SK-N-SH (cell line): ENCODE measurements at regions not wholly inside any gene's neighbourhood (a gene's known extent, or its start where the extent isn't known, plus 50 kb on each side); places are given as distances from the start of the nearest gene placed in this dataset.

Experiments
- CTCF ChIA-PET: fragments of 300-600, 350-600 bp; formaldehyde crosslinking; extraction: SDS; loops from one replicate; lab custom pipeline; 2021; lab: Yijun Ruan, JAX
- POLR2A ChIA-PET: fragments of 350-600 bp; sonication (Branson Sonifier 250); formaldehyde crosslinking; extraction: SDS; loops from one replicate; lab custom pipeline; 2020; ENCODE audit warnings: antibody characterized with exemption, inconsistent platforms; lab: Yijun Ruan, JAX
- DNase-seq: peaks from one replicate; pipeline ENCODE4 v3.0.0; 2012
- H2AFZ ChIP-seq: fragments of 200-600 bp; sonication (generic); 2 replicates; pipeline ENCODE4 v1.8.1; 2016; ENCODE audit warnings: antibody characterized with exemption, mild to moderate bottlenecking, low read depth
- H3F3A ChIP-seq: fragments of 200-600 bp; sonication (generic); replicated peaks from 2 replicates; pipeline ENCODE3; 2016; ENCODE audit warnings: antibody characterized with exemption, mild to moderate bottlenecking; ENCODE audit not compliant: insufficient read depth
- H3K27ac ChIP-seq, 2 experiments: fragments of 200-500 bp in 1 of 2; fragments of 200-600 bp in 1 of 2; sonication (Bioruptor generic) in 1 of 2; sonication (generic), shearing (Covaris generic) in 1 of 2; 2 replicates each; pipeline versions ENCODE4 v1.5.1 to v1.6.1; 2014 to 2016; ENCODE audit warnings: low read depth in 2 of 2, inconsistent platforms in 1 of 2, low read length in 1 of 2, mild to moderate bottlenecking in 1 of 2, mixed read lengths in 1 of 2
- H3K27me3 ChIP-seq: fragments of 200-600 bp; sonication (generic), shearing (Covaris generic); 2 replicates; pipeline ENCODE4 v1.6.1; 2016; ENCODE audit warnings: mixed run types; ENCODE audit not compliant: insufficient read depth
- H3K36me3 ChIP-seq, 2 experiments: fragments of 200-500 bp in 1 of 2; fragments of 200-600 bp in 1 of 2; sonication (Bioruptor generic) in 1 of 2; sonication (generic) in 1 of 2; replicated peaks in 1 of 2; 2 replicates each; pipeline versions ENCODE3 to v1.5.1; 2014 to 2016; ENCODE audit warnings: low read length in 1 of 2, mild to moderate bottlenecking in 1 of 2; ENCODE audit not compliant: insufficient read depth in 2 of 2, control insufficient read depth in 1 of 2
- H3K4me1 ChIP-seq, 2 experiments: fragments of 200-500 bp in 1 of 2; fragments of 200-600 bp in 1 of 2; sonication (Bioruptor generic) in 1 of 2; sonication (generic), shearing (Covaris generic) in 1 of 2; 2 replicates each; pipeline versions ENCODE4 v1.5.1 to v1.6.1; 2014 to 2016; ENCODE audit warnings: low read depth in 1 of 2, low read length in 1 of 2, mixed run types in 1 of 2; ENCODE audit not compliant: insufficient read depth in 2 of 2, control insufficient read depth in 1 of 2
- H3K4me2 ChIP-seq: fragments of 200-600 bp; sonication (generic), shearing (Covaris generic); 2 replicates; pipeline ENCODE4 v1.6.1; 2017; ENCODE audit warnings: mixed run types
- H3K4me3 ChIP-seq, 2 experiments: fragments of 200-500 bp in 1 of 2; fragments of 200-600 bp in 1 of 2; sonication (Bioruptor generic) in 1 of 2; sonication (generic), shearing (Covaris generic) in 1 of 2; 2 replicates each; pipeline versions ENCODE4 v1.5.1 to v1.8.1; 2014 to 2016; ENCODE audit warnings: low read depth in 2 of 2, inconsistent platforms in 1 of 2, low read length in 1 of 2, mild to moderate bottlenecking in 1 of 2, mixed read lengths in 1 of 2, moderate library complexity in 1 of 2
- H3K79me2 ChIP-seq: fragments of 200-600 bp; sonication (generic); 2 replicates; pipeline ENCODE4 v1.8.1; 2017; ENCODE audit warnings: mild to moderate bottlenecking; ENCODE audit not compliant: insufficient read depth
- H3K9ac ChIP-seq: fragments of 200-600 bp; sonication (generic); 2 replicates; pipeline ENCODE4 v1.6.1; 2017; ENCODE audit warnings: mixed run types
- H3K9me2 ChIP-seq: fragments of 200-600 bp; sonication (generic); 2 replicates; pipeline ENCODE4 v1.6.1; 2017; ENCODE audit warnings: mixed run types
- H3K9me3 ChIP-seq: fragments of 200-600 bp; sonication (generic); 2 replicates; pipeline ENCODE4 v1.6.1; 2017; ENCODE audit warnings: mixed run types, mild to moderate bottlenecking, moderate library complexity
- H4K20me1 ChIP-seq: fragments of 200-600 bp; sonication (generic); 2 replicates; pipeline ENCODE4 v1.6.1; 2017; ENCODE audit warnings: mild to moderate bottlenecking, mixed run types; ENCODE audit not compliant: insufficient read depth
- ELF1 ChIP-seq: IDR thresholded peaks from 2 replicates; pipeline ENCODE4 v1.4.0; 2012
- EP300 ChIP-seq, 2 experiments: IDR thresholded peaks; 2 replicates each; pipeline versions ENCODE4 v1.4.0 to v1.6.1; 2012; ENCODE audit warnings: borderline replicate concordance in 1 of 2, low read depth in 1 of 2, low read length in 1 of 2
- EZH2phosphoT487 ChIP-seq: fragments of 200-600 bp; sonication (generic); IDR thresholded peaks from 2 replicates; pipeline ENCODE4 v1.6.1; 2017; ENCODE audit warnings: low read depth, mixed run types, mild to moderate bottlenecking, antibody characterized with exemption, moderate library complexity, borderline replicate concordance
- FOSL2 ChIP-seq: IDR thresholded peaks from 2 replicates; pipeline ENCODE4 v1.4.0; 2012; ENCODE audit warnings: low read depth, mild to moderate bottlenecking, moderate library complexity, borderline replicate concordance
- FOXJ3 ChIP-seq: sonication (generic); formaldehyde crosslinking; IDR thresholded peaks from 2 replicates; pipeline ENCODE4 v1.5.1; 2020; ENCODE audit warnings: mild to moderate bottlenecking, missing genetic modification reagents
- GABPA ChIP-seq: IDR thresholded peaks from 2 replicates; pipeline ENCODE4 v1.4.0; 2012; ENCODE audit warnings: low read depth, mild to moderate bottlenecking
- GATA2 ChIP-seq: sonication (generic); formaldehyde crosslinking; IDR thresholded peaks from 2 replicates; pipeline ENCODE4 v1.5.0; 2020; ENCODE audit warnings: mild to moderate bottlenecking, missing genetic modification reagents
- IRF3 ChIP-seq: fragments of 150-350 bp; IDR thresholded peaks from 2 replicates; pipeline ENCODE4 v1.6.1; 2016; ENCODE audit warnings: mild to moderate bottlenecking, low read depth, low read length
- MXI1 ChIP-seq: IDR thresholded peaks from 2 replicates; pipeline ENCODE4 v1.6.1; 2012; ENCODE audit warnings: mild to moderate bottlenecking, low read depth, low read length, improper control_type of control experiment
- NRF1 ChIP-seq: IDR thresholded peaks from 2 replicates; pipeline ENCODE4 v1.6.1; 2012; ENCODE audit warnings: low read depth, mild to moderate bottlenecking, low read length
- POLR2AphosphoS5 ChIP-seq: IDR thresholded peaks from 2 replicates; pipeline ENCODE4 v1.6.1; 2012; ENCODE audit warnings: low read depth, low read length
- RCOR1 ChIP-seq: fragments of 150-350 bp; IDR thresholded peaks from 2 replicates; pipeline ENCODE4 v1.6.1; 2017; ENCODE audit warnings: antibody characterized with exemption, low read length
- RFX5 ChIP-seq: IDR thresholded peaks from 2 replicates; pipeline ENCODE4 v1.6.1; 2012; ENCODE audit warnings: mild to moderate bottlenecking, improper control_type of control experiment, low read length
- RXRA ChIP-seq: IDR thresholded peaks from 2 replicates; pipeline ENCODE4 v1.4.0; 2012; ENCODE audit warnings: low read depth, mild to moderate bottlenecking, borderline replicate concordance
- SMC3 ChIP-seq: IDR thresholded peaks from 2 replicates; pipeline ENCODE4 v1.6.1; 2012; ENCODE audit warnings: low read depth, low read length, improper control_type of control experiment
- TAF1 ChIP-seq: IDR thresholded peaks from 2 replicates; pipeline ENCODE4 v1.6.1; 2012; ENCODE audit warnings: low read depth, mild to moderate bottlenecking, low read length, moderate library complexity, borderline replicate concordance
- TCF12 ChIP-seq: IDR thresholded peaks from 2 replicates; pipeline ENCODE4 v1.4.0; 2012
- YY1 ChIP-seq: IDR thresholded peaks from 2 replicates; pipeline ENCODE4 v1.4.0; 2012; ENCODE audit warnings: low read depth, mild to moderate bottlenecking
- ZBTB33 ChIP-seq: IDR thresholded peaks from 2 replicates; pipeline ENCODE4 v1.4.0; 2012; ENCODE audit warnings: low read depth, borderline replicate concordance
- WGBS: methylation state at CpG from one replicate; pipeline ENCODE4 v1.1.6; 2017; ENCODE audit warnings: low lambda C conversion rate; 5-methylcytosine and 5-hydroxymethylcytosine counted together

GRCh38 chr7:68295386-68295785, 1298.8 kb downstream of the TYW1 start:
- TF ChIP-seq SMC3 (no peak), GATA2 (no peak), FOSL2 (no peak), FOXJ3 (CRISPR knock-in tag) (no peak), POLR2AphosphoS5 (no peak), EP300 (IDR thresholded peaks at IDR 0.05; ENCODE audit: borderline replicate concordance in 1 of 2, low read depth in 1 of 2, low read length in 1 of 2) (no peak), RXRA (no peak), IRF3 (no peak), RFX5 (no peak), NRF1 (no peak), TAF1 (no peak), ZBTB33 (no peak), TCF12 (no peak), RCOR1 (no peak), MXI1 (no peak), YY1 (no peak), GABPA (no peak), EZH2phosphoT487 (no peak), ELF1 (no peak)
- no peaks in the 10 kb centered on the region for H3F3A ChIP-seq
- POLR2A ChIA-PET, result no interaction called here
- H3K9me2 ChIP-seq, result no peaks in the 10 kb centered on the region
- no peaks in the 10 kb centered on the region for H3K36me3 ChIP-seq
- H3K4me1 ChIP-seq, result no peaks in the 10 kb centered on the region
- no peaks in the 10 kb centered on the region for H3K27me3 ChIP-seq
- H3K4me3 ChIP-seq, result no peak overlapping the region
- no peak for DNase-seq
- no peaks in the 10 kb centered on the region for H3K9me3 ChIP-seq
- H2AFZ ChIP-seq, result no peak overlapping the region
- no peak overlapping the region for H3K9ac ChIP-seq
- no peaks in the 10 kb centered on the region for H3K79me2 ChIP-seq
- no peak overlapping the region for H3K27ac ChIP-seq
- CTCF ChIA-PET, result interaction anchor here (0.9 kb wide), 1 partner anchor 118 kb away, joined by 3 read pairs; no protein-coding TSS in a partner anchor
- WGBS, result 32% methylated on average over 4 of the region's 4 CpGs
- H3K4me2 ChIP-seq, result no peak overlapping the region
- H4K20me1 ChIP-seq, result no peaks in the 10 kb centered on the region
